Renal cortical epithelial cell (primary cell): ENCODE measurements at regions not wholly inside any gene's neighbourhood (a gene's known extent, or its start where the extent isn't known, plus 50 kb on each side); places are given as distances from the start of the nearest gene placed in this dataset.

ENCODE experiments used
- DNase-seq: peaks from one replicate; pipeline ENCODE4 v3.0.0-alpha.2; 2011; ENCODE audit warnings: low read depth

- DNase-seq, result peak; percentile 94
Measured at GRCh38 chr5:168106008-168106761, 185.3 kb upstream of the WWC1 start.

- DNase-seq, result no peak
Measured at GRCh38 chr5:168109441-168109840, 182.0 kb upstream of the WWC1 start.

DNA sequence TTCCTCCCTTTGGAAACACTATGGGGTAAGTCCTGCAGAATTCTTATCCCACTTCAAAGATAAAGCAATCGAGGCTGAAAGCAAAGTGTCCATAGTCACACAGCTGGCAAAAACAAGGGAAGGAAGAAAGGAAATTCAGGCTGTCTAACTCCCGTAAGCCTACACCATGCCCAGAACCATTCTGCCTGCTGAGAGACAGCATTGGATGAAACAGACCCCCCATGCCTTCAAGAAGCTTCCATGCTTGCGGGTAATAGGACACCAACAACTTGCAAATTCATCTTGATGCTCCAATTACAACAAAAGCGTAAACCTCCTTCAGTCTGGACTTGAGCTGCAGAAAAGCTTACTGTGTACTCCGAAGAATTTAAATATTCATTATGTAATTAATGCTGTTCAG lies 181.1 kb upstream of the WWC1 start:
- DNase-seq, result no peak

DNA sequence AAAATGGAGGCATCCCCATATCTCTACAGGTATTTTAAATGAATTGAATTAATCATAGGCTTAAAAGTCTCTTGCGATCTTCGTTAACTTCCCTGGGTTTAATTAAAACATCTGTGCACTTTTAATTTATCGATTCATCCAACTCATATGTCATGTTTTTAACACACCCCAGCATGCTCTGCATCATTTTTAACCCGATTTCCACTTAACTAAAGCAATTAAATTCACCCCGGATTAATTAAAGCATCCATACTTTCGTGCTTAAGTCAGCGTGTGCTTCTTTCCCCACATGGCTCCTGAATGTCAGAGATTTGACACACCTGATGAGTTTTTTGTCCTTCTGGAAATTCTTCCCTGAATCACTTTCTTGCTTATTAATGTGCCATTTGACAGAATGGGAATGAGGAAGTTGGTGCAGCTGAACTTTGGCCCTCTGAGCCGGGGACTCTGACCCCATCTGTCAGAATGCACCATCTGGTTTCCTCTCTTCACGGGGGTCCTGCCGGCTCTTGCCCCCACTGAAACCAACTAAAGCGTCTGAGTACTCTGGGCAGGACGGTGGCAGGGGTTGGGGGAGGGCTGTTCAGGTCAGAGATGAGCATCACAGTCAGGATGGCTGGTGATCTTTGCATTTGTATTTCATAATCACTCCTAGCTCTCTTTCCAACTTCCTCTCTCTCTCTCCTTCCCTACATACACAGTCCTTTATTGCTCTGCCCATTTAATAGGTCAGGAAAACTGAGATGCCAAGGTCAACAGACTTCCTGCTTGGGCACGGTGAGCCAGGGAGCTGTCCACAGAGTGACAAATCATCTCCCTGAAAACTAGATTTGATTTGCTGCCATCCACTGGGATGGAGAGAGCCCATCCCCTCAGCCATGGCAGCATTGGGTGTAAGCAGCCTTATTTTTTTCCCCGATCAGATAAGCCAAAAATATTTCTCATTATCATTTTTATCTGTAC lies 180.3 kb upstream of the WWC1 start:
- no peak for DNase-seq

- peak; percentile 55 for DNase-seq
Measured at GRCh38 chr5:168114444-168115017, 176.9 kb upstream of the WWC1 start.

DNA sequence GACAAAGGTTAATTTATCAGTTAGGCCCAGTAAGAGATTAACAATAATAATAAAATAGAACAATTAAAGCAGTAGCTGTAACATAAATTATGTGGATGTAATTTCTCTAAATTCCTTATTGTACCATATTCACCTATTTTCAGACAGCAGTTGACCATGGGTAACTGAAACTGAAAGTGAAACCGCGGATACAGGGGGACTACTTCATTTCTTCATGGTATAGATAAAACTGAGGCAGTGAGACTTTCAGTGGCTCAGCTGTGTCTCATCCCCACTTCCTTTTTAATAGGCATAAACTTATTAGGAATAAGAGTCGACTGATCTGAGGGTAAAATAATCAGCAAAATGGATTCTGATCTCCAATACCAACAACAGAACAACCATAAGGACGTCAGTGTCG lies 174.0 kb upstream of the WWC1 start:
- DNase-seq, result no peak

DNA sequence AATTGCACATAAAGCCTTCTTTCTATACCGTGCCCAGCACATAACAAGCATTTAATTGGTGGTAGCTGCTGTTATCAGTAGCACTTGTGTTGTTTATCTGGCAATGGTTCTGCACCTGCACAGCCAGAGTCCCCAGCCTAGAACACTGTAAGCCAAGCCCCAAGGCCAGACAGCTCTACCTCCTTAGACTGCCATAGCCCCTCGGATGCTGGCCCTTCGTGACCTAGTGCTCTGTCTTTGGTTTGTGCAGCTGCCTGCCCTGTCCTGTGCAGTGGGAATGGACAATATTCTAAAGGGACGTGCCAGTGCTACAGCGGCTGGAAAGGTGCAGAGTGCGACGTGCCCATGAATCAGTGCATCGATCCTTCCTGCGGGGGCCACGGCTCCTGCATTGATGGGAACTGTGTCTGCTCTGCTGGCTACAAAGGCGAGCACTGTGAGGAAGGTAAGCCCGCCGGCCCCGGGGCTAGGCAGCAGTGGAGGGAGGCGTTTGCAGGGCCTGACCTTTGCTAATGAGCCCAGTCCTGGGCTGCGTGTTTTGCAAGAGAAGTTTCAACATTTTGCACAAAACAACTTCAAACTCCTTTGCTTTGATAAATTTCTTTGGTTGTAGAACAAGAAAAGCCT lies 173.3 kb upstream of the WWC1 start:
- no peak for DNase-seq

DNA sequence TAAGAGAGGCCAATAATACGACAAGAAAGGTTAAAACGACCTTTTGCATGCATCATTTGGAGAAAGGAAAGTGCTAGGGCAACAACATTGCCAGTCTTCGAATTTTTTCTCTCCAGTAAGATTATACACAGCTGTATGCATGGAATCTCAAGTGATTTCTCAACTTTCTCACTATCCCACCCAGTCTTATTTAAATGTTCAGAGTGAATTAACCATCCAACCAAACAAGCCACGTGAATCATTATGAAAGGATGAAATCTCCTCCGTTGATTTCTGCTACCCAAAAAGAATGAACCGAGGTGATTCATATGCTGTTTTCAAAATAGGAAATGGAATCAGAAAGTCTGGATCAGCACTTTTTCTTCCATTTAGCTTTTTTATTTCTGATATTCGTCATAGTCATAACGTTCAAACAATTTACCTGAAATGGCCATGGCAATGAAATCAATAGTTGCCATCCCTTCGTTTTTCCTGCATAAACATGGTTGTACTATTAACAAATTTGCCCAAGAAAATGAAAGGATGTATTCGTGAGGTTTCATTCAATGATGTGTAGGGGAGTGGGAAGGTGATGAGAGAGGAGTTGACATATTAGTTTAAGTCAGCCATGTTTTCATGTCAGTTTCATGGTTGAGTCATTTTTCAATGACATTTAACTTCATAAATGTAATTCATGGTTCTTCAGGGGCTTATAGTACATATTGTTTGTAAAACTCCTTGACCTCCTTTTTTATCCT lies 170.9 kb upstream of the WWC1 start:
- no peak for DNase-seq

DNA sequence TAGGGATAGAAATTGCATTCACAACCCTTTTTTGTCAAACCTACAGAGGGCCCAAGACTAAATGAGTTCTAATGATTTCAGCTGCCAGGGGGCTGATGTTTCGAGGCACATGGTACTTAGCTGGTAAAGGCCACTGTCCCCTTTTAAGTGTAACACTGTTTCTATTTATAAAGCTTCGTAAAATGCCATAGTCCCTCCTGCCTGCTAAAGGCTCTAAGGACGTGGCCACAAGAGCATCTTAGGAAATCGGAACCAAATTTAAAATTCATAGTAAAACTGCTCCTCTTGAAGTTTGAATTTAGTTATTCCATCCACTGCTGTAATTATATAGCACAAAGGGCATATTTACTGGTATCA lies 170.3 kb upstream of the WWC1 start:
- DNase-seq, result no peak

GRCh38 chr5:168123631-168124528 lies 167.6 kb upstream of the WWC1 start:
- DNase-seq, result peak; percentile 42

DNA sequence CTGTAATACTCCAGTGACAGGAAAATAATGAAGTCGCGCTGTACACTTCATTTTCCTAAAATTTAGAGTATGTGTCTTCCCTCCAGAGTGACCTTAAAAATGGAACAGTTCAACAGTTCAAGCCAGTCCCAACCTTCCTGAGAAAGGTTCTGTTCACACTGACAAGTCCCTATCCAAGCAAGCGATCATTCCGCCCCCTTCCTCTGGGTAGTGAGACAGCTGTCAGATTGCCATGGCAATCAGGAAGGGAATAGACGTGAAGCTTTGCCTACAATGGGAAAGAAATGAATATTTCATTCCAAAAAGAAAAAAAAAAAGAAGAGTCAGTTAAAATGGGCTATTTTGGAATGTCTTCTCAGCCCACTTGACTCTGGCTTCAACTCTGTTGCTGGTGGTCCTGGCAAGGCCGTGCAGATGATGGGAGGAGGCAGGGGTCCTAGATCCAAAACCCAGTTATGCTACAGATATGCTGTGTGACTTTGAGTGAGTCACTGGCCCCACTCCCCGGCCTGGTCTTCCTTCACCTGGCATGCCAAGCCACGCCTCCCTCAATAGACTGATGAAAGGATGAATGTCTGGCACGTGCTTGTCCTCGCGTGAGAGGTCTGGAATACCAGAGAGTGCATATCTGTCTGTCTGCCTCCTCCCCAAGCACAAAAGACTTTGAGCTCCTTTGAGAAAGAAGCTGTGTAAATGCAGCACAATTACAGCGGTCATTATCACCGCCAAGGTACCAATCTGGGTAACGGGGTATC lies 165.8 kb upstream of the WWC1 start:
- DNase-seq, result no peak

DNA sequence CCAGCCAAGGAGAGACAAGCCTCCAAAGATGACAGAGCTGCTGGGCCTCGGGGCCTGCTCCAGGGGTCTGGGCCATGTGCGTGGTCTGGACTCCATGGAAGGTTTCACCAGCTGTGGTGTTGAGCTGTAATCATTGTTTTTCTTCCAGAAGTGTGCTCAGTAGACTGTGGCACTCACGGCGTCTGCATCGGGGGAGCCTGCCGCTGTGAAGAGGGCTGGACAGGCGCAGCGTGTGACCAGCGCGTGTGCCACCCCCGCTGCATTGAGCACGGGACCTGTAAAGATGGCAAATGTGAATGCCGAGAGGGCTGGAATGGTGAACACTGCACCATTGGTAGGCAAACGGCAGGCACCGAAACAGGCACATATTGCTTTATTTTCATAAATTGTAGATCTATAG lies 164.8 kb upstream of the WWC1 start:
- no peak for DNase-seq

GRCh38 chr5:168128111-168128510 lies 163.3 kb upstream of the WWC1 start:
- no peak for DNase-seq

DNA sequence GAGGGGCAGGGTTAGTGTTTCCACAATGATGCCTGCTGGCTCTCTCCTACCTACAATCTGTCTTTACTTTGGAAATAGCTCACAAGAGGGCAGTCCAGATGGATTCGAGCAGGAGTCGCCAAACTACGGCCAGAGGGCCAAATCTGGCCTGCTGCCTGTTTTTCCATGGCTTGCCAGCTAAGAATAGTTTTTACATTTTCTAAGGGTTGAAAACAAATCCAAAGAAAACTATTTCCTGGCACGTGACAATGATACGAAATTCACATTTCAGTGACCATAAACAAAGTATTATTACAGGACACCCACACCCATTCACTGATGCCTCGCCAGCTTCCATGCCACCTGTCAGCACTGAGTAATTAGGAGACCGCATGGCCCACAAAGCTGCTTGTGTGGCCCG lies 162.9 kb upstream of the WWC1 start:
- no peak for DNase-seq

DNA sequence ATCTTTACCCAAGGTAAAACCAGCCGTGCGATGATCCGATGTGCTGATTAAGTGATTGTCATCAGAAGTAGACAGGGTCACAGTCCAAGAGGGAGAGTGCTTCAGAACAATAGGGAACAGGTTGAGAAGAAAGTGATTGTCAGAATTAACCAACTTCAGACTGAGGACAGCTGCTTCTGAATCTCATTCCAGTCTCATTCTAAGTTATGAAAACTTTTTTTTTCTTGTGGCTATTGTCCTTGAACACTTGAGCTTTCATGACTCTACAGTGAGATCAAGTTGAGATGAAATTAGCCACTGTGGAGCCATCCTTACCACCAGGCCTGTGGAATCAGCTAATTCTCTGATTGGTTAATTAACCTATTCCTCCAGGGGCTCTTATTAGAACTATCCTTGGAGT lies 159.9 kb upstream of the WWC1 start:
- no peak for DNase-seq

GRCh38 chr5:168132241-168132641 lies 159.2 kb upstream of the WWC1 start:
- DNase-seq, result no peak

DNA sequence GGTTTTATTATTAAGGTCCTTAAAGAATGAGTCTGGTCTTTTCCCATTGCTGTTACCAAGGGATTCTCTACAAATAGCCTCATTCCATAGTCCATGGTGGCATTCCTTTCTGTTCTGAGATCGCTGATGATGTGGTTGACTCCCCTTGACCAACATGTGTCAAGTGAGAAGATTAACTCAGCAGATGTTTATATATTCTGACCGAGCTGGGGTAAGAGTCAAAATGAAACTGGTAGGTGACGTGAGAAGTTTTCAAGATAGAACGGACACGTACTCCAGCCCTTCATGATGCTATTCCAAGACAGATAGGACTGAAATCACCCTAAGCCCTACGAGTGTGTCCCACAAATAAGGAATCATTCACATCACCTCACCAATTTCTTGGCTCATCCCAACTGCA lies 155.5 kb upstream of the WWC1 start:
- no peak for DNase-seq

DNA sequence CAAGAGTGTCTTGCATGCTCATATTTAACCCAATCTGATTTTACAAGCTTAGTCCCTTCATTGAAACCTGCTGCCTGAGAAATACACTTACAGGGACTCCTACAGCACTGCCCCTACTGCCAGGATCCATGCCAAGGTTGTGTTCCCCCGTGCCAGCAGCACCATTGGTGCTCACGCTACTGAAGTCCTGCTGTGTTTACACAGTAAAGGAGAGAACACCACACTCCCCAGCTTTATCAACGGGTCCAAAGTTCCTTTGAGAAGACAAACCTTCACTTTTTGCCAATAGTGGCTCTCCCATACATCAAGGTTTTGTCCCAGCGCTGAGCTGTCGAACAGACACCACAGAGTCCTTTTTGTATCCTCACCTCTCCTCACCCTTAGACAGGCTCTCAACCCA lies 155.1 kb upstream of the WWC1 start:
- no peak for DNase-seq

GRCh38 chr5:168137265-168137664 lies 154.2 kb upstream of the WWC1 start:
- DNase-seq, result peak; percentile 33

- no peak for DNase-seq
Measured at GRCh38 chr5:168140241-168140640, 151.2 kb upstream of the WWC1 start.
